LNCaP clone FGC (cell line): ENCODE measurements at regions not wholly inside any gene's neighbourhood (a gene's known extent, or its start where the extent isn't known, plus 50 kb on each side); places are given as distances from the start of the nearest gene placed in this dataset.

ENCODE experiments used
- DNase-seq: peaks from one replicate; pipeline ENCODE4 v3.0.0-alpha.2; 2011; ENCODE audit warnings: low read depth
- H3K4me3 ChIP-seq: 2 replicates; pipeline ENCODE4 v1.5.1; 2011; ENCODE audit warnings: mild to moderate bottlenecking, low read depth, low read length, control low read depth
- TF ChIP-seq, protein P1 (sequence below): IDR thresholded peaks from 2 replicates; pipeline ENCODE4 v1.5.1; 2012; ENCODE audit warnings: mild to moderate bottlenecking; ENCODE audit not compliant: control insufficient read depth, insufficient read depth; ENCODE audit errors: extremely low read depth

DNA sequence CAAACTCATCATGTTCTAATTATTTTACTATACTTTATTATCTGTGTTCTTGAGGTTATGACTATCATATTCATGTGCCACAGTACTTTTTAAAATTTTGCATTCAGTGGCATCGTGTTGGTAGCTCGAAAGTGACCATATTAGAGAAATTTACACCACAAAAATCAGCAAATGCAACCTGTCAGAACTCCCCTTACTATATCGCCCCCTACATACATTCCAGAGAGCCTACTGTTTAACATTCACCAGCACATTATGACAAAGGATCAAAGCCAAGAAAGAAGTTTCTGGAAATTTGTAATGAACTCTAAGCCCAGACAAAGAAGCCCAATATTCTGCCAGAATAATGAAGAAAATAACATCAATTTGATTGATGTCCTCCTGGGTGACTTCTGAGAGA lies 909.3 kb downstream of the LTN1 start:
- no peak for DNase-seq
- H3K4me3 ChIP-seq = no peak overlapping the region
- TF ChIP-seq, protein P1, sequence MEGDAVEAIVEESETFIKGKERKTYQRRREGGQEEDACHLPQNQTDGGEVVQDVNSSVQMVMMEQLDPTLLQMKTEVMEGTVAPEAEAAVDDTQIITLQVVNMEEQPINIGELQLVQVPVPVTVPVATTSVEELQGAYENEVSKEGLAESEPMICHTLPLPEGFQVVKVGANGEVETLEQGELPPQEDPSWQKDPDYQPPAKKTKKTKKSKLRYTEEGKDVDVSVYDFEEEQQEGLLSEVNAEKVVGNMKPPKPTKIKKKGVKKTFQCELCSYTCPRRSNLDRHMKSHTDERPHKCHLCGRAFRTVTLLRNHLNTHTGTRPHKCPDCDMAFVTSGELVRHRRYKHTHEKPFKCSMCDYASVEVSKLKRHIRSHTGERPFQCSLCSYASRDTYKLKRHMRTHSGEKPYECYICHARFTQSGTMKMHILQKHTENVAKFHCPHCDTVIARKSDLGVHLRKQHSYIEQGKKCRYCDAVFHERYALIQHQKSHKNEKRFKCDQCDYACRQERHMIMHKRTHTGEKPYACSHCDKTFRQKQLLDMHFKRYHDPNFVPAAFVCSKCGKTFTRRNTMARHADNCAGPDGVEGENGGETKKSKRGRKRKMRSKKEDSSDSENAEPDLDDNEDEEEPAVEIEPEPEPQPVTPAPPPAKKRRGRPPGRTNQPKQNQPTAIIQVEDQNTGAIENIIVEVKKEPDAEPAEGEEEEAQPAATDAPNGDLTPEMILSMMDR = no peak

DNA sequence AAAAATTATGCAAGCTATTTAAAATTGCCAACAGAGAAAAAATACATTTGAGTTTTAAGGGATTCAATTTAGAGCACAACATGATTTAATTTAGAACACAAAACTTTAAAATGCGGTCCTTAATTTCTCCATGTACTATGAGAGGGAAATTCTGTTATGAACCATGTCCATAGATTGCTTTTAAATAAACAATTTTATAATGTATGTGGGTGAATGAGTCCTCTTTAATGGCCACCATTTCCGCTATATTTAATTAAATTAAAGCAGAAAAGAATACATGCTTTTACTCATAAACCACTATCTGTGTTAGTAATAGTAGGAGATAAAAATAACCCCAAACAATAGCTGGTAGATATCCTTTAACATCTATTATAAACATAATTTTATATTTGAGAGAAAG lies 914.6 kb downstream of the LTN1 start:
- no peak for DNase-seq
- no peak overlapping the region for H3K4me3 ChIP-seq

DNA sequence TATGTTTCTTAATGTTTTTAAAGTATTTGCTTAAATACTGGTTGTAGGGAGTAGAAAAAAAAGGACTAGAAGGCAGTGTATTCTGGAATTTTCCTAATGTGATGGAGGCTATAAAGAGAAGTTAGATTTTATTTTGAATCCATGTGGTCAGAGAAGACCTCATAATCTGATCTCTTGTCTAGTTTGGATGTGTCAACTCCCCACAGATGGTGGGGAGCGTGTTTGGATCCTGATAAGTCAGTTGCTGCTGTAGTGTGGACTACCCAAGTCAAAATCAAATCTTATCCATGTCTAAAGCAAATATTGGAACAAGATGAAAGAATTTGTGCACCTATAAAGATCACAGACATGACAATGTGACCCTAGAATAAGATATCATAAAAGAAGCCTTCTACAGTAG lies 918.0 kb downstream of the LTN1 start:
- H3K4me3 ChIP-seq = no peak overlapping the region
- TF ChIP-seq, protein P1 = no peak
- DNase-seq = peak; percentile 17

More for the DNA sequence above, 914.6 kb downstream of the LTN1 start:
- TF ChIP-seq, protein P1 = no peak

DNA sequence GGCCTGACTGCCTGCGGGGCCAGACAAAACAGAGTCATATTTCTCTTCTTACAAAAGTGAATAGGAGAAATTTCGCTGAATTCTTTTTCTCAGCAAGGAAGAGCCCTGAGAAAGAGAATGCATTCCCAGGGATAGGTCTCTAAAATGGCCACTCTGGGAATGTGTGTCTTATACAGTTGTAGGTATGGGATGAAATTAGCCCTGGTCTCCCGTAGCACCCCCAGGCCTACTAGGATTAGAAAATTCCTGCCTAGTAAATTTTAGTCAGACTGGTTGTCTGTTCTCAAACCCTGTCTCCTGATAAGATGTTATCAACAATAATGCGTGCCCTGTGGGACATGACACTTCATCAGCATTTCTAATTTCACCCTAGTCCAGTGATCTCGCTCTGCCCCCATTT lies 920.1 kb downstream of the LTN1 start:
- no peak overlapping the region for H3K4me3 ChIP-seq
- TF ChIP-seq, protein P1 = no peak

DNA sequence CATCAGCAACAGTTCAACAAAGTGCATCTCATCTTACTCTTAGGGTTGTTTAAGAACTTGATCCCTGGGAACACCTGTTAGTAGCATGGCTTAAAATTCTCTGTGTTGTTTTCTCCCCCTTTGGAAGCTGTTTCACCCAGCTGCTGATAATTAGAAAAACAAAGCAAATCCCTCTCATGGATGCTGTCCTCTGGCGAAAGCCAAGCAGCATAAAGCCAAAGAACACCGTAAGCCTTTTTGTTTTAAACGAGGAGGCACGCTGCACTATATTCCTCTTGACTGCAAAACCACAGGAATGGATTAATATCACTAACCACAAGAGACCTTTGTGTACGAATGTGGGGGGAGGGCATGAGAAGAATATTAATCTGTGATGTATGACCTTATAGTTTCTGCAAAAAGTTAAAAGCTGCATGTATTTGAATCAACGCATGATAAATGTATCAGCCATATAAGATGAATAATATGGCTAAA lies 923.2 kb downstream of the LTN1 start:
- TF ChIP-seq, protein P1 = no peak
- no peak for DNase-seq
- no peak overlapping the region for H3K4me3 ChIP-seq

More for the DNA sequence above, 920.1 kb downstream of the LTN1 start:
- no peak for DNase-seq

DNA sequence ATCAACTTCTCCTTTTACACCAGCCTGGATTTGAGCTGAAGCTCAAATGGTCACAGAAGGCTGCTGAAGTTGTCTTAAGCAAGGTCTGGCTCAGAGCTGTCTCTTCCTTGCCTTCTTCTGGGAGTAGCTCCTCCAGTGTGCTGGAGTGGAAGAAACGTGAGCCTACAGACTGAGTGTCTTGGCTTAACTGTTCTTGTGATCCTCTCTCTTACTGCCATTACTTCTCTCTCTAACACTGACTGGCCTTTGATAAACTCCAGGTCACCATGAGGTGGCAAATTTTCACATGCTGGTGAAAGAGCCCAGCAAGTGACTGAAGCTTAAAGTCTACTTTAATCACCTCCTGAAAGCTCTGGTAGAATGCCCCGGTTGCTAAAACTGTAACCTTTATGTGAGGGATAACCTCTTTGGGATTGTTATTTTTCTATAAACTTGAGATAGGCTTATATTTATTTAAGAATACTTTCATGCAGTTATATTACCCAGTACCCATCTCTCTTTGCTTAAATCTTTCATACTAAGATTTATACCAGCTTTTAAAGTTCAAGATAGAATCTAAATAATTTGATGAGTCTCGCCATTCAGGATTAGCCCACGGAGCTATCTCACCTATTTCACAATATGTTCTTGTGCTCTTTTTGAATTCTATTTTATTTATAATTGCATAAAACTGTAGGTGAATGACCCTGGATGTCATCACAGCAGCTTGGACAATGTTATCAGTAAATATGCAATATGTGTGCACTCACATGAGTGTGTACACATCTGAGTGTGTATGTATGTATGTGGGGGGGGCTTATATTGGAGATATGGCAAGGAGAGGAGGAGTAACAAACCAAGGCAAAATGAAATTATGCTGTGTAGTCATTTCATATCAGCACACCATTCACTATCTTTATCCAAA lies 924.0 kb downstream of the LTN1 start:
- TF ChIP-seq, protein P1 = no peak
- no peak for DNase-seq
- no peak overlapping the region for H3K4me3 ChIP-seq
